NT2/D1 (cell line): ENCODE measurements at regions not wholly inside any gene's neighbourhood (a gene's known extent, or its start where the extent isn't known, plus 50 kb on each side); places are given as distances from the start of the nearest gene placed in this dataset.

Experiments
- DNase-seq: peaks from one replicate; pipeline ENCODE4 v3.0.0-alpha.2; 2011; ENCODE audit warnings: low read depth, low spot score
- H3K27me3 ChIP-seq: 2 replicates; pipeline ENCODE4 v1.6.0; 2011; ENCODE audit warnings: mild to moderate bottlenecking; ENCODE audit not compliant: insufficient read length, insufficient read depth
- H3K36me3 ChIP-seq: 2 replicates; pipeline ENCODE4 v1.6.1; 2011; ENCODE audit warnings: mild to moderate bottlenecking, low read length, mixed read lengths; ENCODE audit not compliant: insufficient read depth, insufficient read length
- H3K4me1 ChIP-seq: 2 replicates; pipeline ENCODE4 v1.5.1; 2011; ENCODE audit not compliant: insufficient read depth, insufficient read length
- H3K4me3 ChIP-seq: 2 replicates; pipeline ENCODE4 v1.5.1; 2011; ENCODE audit warnings: low read depth; ENCODE audit not compliant: insufficient read length
- H3K9ac ChIP-seq: 2 replicates; pipeline ENCODE4 v1.6.0; 2011; ENCODE audit warnings: low read depth; ENCODE audit not compliant: insufficient read length
- H3K9me3 ChIP-seq: 2 replicates; pipeline ENCODE4 v1.5.1; 2011; ENCODE audit warnings: mild to moderate bottlenecking, low read length; ENCODE audit not compliant: insufficient read depth
- SUZ12 ChIP-seq: IDR thresholded peaks from 2 replicates; pipeline ENCODE4 v1.6.1; 2011; ENCODE audit not compliant: insufficient read length, insufficient read depth; ENCODE audit errors: extremely low read depth
- YY1 ChIP-seq: IDR thresholded peaks from 2 replicates; pipeline ENCODE4 v1.6.1; 2011; ENCODE audit not compliant: insufficient read length, insufficient read depth
- ZNF274 ChIP-seq: IDR thresholded peaks from 2 replicates; pipeline ENCODE4 v1.6.1; 2011; ENCODE audit warnings: mild to moderate bottlenecking, low read depth, low read length

DNA sequence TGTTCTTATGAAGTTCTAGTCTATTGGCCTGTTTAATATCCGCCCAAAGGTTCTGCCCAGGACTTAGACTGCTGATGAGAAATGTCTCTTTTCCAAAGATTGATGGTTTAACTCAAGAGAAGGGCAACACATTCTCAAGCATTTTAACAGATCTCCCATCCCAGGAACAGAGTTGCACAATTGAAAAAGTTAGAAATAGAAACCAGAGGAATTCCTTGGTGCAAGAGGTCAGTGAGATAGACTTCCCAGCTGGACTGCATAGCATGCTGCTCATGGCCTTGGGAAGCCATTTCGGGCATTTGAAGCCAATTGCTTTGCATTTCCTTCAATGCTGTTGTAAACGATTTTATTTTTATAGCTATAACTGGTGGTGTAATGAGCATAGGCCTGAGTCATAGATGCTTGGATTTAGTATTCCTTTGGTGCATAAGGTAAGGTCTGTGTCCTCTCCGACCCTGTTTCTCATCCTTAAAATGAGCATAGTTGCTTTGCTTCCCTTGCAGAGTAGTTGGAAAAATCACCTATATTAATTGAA lies 292.2 kb upstream of the JAG1 start:
- TF ChIP-seq YY1 (no peak), ZNF274 (no peak), SUZ12 (no peak)
- Histone ChIP-seq H3K4me1 (no peaks in the 10 kb centered on the region), H3K4me3 (no peak overlapping the region), H3K9me3 (no peaks in the 10 kb centered on the region), H3K36me3 (no peaks in the 10 kb centered on the region), H3K27me3 (no peaks in the 10 kb centered on the region), H3K9ac (no peak overlapping the region)
- DNase-seq: no peak

DNA sequence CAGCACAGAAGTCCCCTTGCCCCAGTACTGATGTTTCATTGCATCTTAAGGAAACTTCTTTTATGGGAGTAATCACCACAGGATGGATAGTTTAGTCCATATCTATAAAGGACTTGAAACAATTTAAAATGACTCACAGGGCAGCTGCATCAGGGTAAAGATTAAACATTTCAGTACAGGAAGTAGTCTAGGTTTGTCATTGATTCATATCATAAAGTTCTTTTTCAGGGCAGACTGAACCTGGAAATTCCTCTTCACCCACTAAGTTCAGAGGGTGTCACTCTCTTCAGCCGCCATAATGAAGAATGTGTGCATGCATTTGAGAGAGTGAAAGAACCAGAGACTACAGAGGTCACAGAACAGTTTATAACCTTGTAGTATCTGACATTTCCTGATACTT lies 296.3 kb upstream of the JAG1 start:
- Histone ChIP-seq H3K36me3 (no peaks in the 10 kb centered on the region), H3K4me1 (no peaks in the 10 kb centered on the region), H3K4me3 (no peak overlapping the region), H3K9ac (no peak overlapping the region), H3K27me3 (no peaks in the 10 kb centered on the region), H3K9me3 (no peaks in the 10 kb centered on the region)
- no peak for DNase-seq
- no peak for TF ChIP-seq YY1
- no peak for TF ChIP-seq ZNF274
- no peak for TF ChIP-seq SUZ12

DNA sequence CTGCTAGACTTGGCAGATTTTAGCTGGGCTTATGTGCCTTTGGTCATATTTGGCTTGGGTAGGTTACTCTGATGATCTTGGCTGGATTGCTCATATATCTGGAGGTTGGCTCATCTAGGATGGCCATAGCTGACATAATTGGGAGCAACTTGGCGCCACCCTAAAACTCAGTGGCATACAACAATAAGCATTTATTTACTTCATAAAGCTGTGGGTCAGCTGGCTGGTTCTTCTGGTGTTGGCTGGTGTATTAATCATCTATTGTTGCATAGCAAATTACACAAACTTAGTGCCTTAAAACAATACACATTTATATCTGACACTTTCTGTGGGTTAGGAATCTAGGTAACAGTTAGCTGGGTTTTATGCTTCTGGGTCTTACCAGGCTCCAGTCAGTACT lies 297.3 kb upstream of the JAG1 start:
- no peaks in the 10 kb centered on the region for H3K36me3 ChIP-seq
- H3K9me3 ChIP-seq: no peaks in the 10 kb centered on the region
- H3K9ac ChIP-seq: no peak overlapping the region
- no peaks in the 10 kb centered on the region for H3K4me1 ChIP-seq
- TF ChIP-seq SUZ12 (no peak), ZNF274 (no peak), YY1 (no peak)
- no peak overlapping the region for H3K4me3 ChIP-seq
- H3K27me3 ChIP-seq: no peaks in the 10 kb centered on the region
- DNase-seq: no peak

DNA sequence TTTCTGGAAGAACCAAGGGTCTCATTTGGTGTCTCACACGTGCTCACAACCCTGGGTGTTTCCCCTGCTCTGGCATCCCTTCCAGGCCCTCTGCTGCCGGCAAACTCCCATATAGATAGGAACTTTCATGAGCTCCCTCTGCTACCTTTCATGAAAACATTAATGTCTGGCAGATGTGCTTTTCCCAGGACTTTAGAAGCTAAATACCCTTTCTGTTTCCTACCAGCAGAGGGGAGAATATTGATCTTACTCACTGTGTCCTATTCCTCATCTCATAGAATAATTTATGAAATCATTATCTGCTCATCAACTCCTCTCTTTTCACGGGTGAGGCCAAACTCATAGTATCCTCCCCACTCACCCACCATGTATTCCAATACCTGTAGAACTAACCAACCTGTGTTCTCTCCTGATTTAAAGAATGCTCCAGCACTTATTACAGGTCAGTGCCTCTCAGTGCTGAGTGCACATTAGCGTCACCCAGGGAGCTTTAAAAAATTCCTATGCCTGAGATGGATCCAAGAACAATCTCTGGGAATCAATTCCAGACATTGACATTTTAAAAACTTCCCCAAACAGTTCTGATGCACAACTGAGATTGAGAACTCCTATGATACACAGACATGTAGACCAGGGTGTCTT lies 298.5 kb upstream of the JAG1 start:
- H3K4me1 ChIP-seq: no peaks in the 10 kb centered on the region
- no peaks in the 10 kb centered on the region for H3K9me3 ChIP-seq
- no peaks in the 10 kb centered on the region for H3K36me3 ChIP-seq
- TF ChIP-seq SUZ12 (no peak), ZNF274 (no peak), YY1 (no peak)
- DNase-seq: no peak
- H3K27me3 ChIP-seq: no peaks in the 10 kb centered on the region
- no peak overlapping the region for H3K9ac ChIP-seq
- no peak overlapping the region for H3K4me3 ChIP-seq

DNA sequence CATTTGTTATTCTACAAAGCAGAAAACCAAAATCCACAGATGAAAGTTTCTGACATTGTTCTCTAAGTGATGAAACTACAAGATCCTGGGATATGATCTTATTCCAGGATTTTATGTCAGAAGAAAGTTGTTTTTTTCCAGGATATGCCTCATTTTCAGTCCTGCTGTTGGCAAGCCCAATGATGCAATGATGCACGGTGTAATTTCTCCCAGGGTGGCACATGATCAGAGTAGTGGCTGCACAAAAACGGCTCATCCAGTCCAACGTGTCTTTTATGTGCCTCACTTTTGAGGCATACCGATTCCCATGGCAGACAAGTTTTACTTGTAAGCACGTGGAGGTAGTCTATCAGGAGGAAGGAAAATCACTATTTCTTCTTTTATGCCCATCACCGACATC lies 302.3 kb upstream of the JAG1 start:
- Histone ChIP-seq H3K36me3 (no peaks in the 10 kb centered on the region), H3K4me1 (no peaks in the 10 kb centered on the region), H3K4me3 (no peak overlapping the region), H3K27me3 (no peaks in the 10 kb centered on the region), H3K9ac (no peak overlapping the region), H3K9me3 (no peaks in the 10 kb centered on the region)
- DNase-seq: no peak
- TF ChIP-seq ZNF274 (no peak), YY1 (no peak), SUZ12 (no peak)

DNA sequence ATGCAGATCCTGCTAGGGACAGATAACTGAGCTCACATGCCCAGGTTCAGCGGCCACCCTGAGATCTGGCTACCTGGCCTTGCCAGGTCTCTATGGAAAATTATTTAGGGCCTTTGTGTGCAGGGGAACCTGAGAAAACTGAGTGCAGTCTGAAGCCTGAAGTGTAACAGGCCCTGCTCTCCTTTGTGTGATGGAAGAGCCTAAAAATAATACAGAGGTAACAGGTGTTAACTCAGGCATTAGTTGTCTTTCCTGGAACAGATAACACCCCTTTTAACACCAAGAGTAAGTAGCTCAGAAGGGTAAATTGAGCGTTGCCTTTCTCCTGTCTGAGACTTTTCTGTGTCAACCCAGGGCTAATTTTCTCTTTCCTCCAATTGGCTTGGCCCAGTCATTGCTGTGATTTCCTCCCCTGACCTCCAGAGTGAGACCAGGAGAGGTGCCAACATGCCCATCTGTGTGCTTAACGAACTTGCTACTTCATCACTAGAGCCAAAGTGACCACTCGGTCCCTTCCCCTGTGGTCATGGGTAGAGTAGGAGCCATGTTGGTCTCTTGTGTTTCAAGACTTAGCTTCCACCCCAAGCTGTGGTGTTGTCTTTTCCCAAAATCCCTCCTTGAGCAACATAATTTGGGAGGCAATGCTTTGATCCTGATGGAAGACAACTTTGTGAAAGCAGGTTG lies 304.4 kb upstream of the JAG1 start:
- TF ChIP-seq SUZ12 (no peak), YY1 (no peak), ZNF274 (no peak)
- no peak for DNase-seq
- Histone ChIP-seq H3K36me3 (no peaks in the 10 kb centered on the region), H3K4me3 (no peak overlapping the region), H3K27me3 (no peaks in the 10 kb centered on the region), H3K9ac (no peak overlapping the region), H3K4me1 (no peaks in the 10 kb centered on the region), H3K9me3 (no peaks in the 10 kb centered on the region)

DNA sequence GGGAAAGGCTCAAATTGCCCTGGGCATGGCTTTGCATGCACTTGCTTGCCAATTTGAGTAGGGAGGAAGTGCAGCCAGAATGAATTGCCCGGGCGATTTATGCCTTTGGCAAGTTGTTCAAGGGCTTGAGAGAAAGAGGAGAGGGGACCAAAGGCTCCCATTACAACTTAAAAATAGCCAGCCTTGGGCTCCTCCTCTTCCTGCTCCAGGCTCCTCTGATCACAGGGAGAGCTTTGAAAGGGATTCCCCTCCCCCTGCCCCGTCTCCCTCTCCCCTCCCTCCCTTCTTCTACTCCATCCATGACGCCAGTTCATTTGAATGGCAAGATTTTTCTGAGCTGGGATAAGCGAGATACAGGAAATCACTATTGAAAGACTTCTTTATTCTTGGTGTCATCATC lies 304.9 kb upstream of the JAG1 start:
- no peak for TF ChIP-seq ZNF274
- TF ChIP-seq YY1: no peak
- no peak for TF ChIP-seq SUZ12
- H3K9ac ChIP-seq: no peak overlapping the region
- no peak for DNase-seq

More for the DNA sequence above, 304.9 kb upstream of the JAG1 start:
- no peaks in the 10 kb centered on the region for H3K4me1 ChIP-seq
- H3K27me3 ChIP-seq: no peaks in the 10 kb centered on the region
- no peaks in the 10 kb centered on the region for H3K36me3 ChIP-seq
- H3K4me3 ChIP-seq: no peak overlapping the region
- H3K9me3 ChIP-seq: no peaks in the 10 kb centered on the region
